PC-3 (cell line): ENCODE measurements at regions not wholly inside any gene's neighbourhood (a gene's known extent, or its start where the extent isn't known, plus 50 kb on each side); places are given as distances from the start of the nearest gene placed in this dataset.
"Not testable (repeated sequence)": the region's sequence is repeated elsewhere in the genome, so short reads cannot be mapped to it uniquely, and the experiment has no call there.

Source experiments
- ATAC-seq: fragments of 200-7000 bp; cut with Tn5 transposase; 2 replicates; pipeline ENCODE4 v1.9.1; 2020; ENCODE audit warnings: mild to moderate bottlenecking, moderate library complexity
- BruUV-seq: library from RNA; stranded (reverse); fragments of 400-500 nt; replicated peaks from 2 replicates; lab custom pipeline; 2021; lab: Mats Ljungman, UMichigan
- CTCF ChIA-PET: fragments of 300-600 bp; sonication (Branson Sonifier 250); formaldehyde crosslinking; loops from one replicate; lab custom pipeline; 2022; ENCODE audit warnings: antibody characterized with exemption; lab: Charles Lee
- POLR2A ChIA-PET: fragments of 300-600 bp; sonication (Branson Sonifier 250); formaldehyde crosslinking; loops from one replicate; lab custom pipeline; 2022; ENCODE audit warnings: antibody characterized with exemption; ENCODE audit not compliant: unreplicated experiment; lab: Charles Lee
- DNase-seq: peaks from one replicate; pipeline ENCODE4 v3.0.0-alpha.2; 2015
- H2AFZ ChIP-seq: fragments of 300-600 bp; sonication (generic); 2 replicates; pipeline ENCODE4 v1.6.0; 2016; ENCODE audit warnings: antibody characterized with exemption, low read length
- H3F3A ChIP-seq: fragments of 300-600 bp; sonication (generic); one replicate; pipeline ENCODE4 v1.6.0; 2017; ENCODE audit warnings: antibody characterized with exemption, low read length, control low read depth, mild to moderate bottlenecking; ENCODE audit not compliant: unreplicated experiment
- H3K27ac ChIP-seq: fragments of 300-600 bp; sonication (generic); 2 replicates; pipeline ENCODE4 v1.5.1; 2016; ENCODE audit warnings: mild to moderate bottlenecking, low read length
- H3K27me3 ChIP-seq: fragments of 300-600 bp; sonication (generic); 2 replicates; pipeline ENCODE4 v1.6.1; 2016; ENCODE audit warnings: low read length, mixed read lengths
- H3K36me3 ChIP-seq: fragments of 300-600 bp; sonication (generic); 2 replicates; pipeline ENCODE4 v1.6.1; 2016; ENCODE audit warnings: low read depth, mixed run types, low read length, mixed read lengths
- H3K4me1 ChIP-seq: fragments of 300-600 bp; sonication (generic); 2 replicates; pipeline ENCODE4 v1.5.1; 2016; ENCODE audit warnings: low read length; ENCODE audit not compliant: insufficient read depth
- H3K4me2 ChIP-seq: fragments of 300-600 bp; sonication (generic); 2 replicates; pipeline ENCODE4 v1.6.0; 2016; ENCODE audit warnings: low read length
- H3K4me3 ChIP-seq: fragments of 300-600 bp; sonication (generic); 2 replicates; pipeline ENCODE4 v1.5.1; 2016; ENCODE audit warnings: mild to moderate bottlenecking, low read length, mixed read lengths
- H3K79me2 ChIP-seq: fragments of 300-600 bp; sonication (generic); 2 replicates; pipeline ENCODE4 v1.6.1; 2017; ENCODE audit warnings: low read length, mixed read lengths
- H3K9ac ChIP-seq: fragments of 300-600 bp; sonication (generic); 2 replicates; pipeline ENCODE4 v1.6.0; 2016; ENCODE audit warnings: mild to moderate bottlenecking, low read length
- H3K9me2 ChIP-seq: fragments of 300-600 bp; sonication (generic); replicated peaks from 2 replicates; pipeline ENCODE4 v1.6.1; 2016; ENCODE audit warnings: mixed run types, low read length, mixed read lengths
- H3K9me3 ChIP-seq: fragments of 300-600 bp; sonication (generic); 2 replicates; pipeline ENCODE4 v1.6.1; 2016; ENCODE audit warnings: low read length, mixed read lengths
- H4K20me1 ChIP-seq: fragments of 300-600 bp; sonication (generic); 2 replicates; pipeline ENCODE4 v1.6.1; 2016; ENCODE audit warnings: low read length, mixed read lengths
- EZH2 ChIP-seq: fragments of 300-600 bp; sonication (generic); IDR thresholded peaks from one replicate; pipeline ENCODE4 v1.6.1; 2017; ENCODE audit warnings: antibody characterized with exemption, mild to moderate bottlenecking, low read length; ENCODE audit not compliant: unreplicated experiment
- EZH2phosphoT487 ChIP-seq: fragments of 300-600 bp; sonication (generic); IDR thresholded peaks from 2 replicates; pipeline ENCODE4 v1.6.1; 2018; ENCODE audit warnings: mild to moderate bottlenecking, antibody characterized with exemption, low read length, borderline replicate concordance
- intact Hi-C: fragments of 100-400 bp; cut with micrococcal nuclease; formaldehyde crosslinking; loops from 2 replicates; pipeline ENCODE4 v1.9.0; 2023
- TF ChIP-seq, protein P1 (sequence below): fragments of 300-600 bp; sonication (generic); conservative IDR thresholded peaks from 2 replicates; pipeline ENCODE4 v1.5.1; 2017; ENCODE audit warnings: antibody characterized with exemption, low read depth, mild to moderate bottlenecking, low read length

DNA sequence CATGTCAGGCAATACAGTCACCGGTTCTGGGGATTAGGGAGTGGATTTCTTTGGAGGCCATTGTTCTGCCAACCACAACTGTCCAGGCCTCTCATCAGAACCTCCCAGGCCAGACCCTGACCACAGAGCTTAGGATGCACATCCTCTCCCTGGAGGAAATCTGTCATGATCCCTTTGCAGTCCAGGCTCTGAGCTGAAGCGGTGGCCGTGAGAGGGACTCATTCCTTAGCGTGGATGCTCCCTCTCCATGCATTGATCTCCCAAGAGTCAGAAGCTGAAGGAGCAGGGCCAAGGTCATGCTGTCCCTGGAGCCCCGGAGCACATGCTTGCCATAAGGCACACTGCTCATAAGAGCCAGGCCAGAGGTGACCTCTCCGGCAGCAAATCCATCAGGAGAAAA, 181.4 kb downstream of the COPRS start:
- intact Hi-C loops = no loop called here
- Histone ChIP-seq H3K9me2 (no peaks in the 10 kb centered on the region), H3K4me3 (no peak overlapping the region), H3K4me1 (peaks cover 11% of the 10 kb centered on the region), H3K36me3 (no peaks in the 10 kb centered on the region), H3K9ac (no peak overlapping the region), H3K27me3 (no peaks in the 10 kb centered on the region), H2AFZ (no peak overlapping the region), H4K20me1 (no peaks in the 10 kb centered on the region), H3K27ac (no peak overlapping the region), H3K9me3 (no peaks in the 10 kb centered on the region), H3K79me2 (no peaks in the 10 kb centered on the region), H3K4me2 (no peak overlapping the region), H3F3A (no peaks in the 10 kb centered on the region)
- BruUV-seq = no TSS peak
- ATAC-seq (no peak), DNase-seq (no peak)
- TF ChIP-seq EZH2 = no peak
- TF ChIP-seq EZH2phosphoT487 = no peak
- TF ChIP-seq, protein P1, sequence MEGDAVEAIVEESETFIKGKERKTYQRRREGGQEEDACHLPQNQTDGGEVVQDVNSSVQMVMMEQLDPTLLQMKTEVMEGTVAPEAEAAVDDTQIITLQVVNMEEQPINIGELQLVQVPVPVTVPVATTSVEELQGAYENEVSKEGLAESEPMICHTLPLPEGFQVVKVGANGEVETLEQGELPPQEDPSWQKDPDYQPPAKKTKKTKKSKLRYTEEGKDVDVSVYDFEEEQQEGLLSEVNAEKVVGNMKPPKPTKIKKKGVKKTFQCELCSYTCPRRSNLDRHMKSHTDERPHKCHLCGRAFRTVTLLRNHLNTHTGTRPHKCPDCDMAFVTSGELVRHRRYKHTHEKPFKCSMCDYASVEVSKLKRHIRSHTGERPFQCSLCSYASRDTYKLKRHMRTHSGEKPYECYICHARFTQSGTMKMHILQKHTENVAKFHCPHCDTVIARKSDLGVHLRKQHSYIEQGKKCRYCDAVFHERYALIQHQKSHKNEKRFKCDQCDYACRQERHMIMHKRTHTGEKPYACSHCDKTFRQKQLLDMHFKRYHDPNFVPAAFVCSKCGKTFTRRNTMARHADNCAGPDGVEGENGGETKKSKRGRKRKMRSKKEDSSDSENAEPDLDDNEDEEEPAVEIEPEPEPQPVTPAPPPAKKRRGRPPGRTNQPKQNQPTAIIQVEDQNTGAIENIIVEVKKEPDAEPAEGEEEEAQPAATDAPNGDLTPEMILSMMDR = no peak
- ChIA-PET POLR2A (no interaction called here), CTCF (no interaction called here)

GRCh38 chr17:31677036-31677435, 182.0 kb downstream of the COPRS start:
- peaks cover 11% of the 10 kb centered on the region for H3K4me1 ChIP-seq
- no peaks in the 10 kb centered on the region for H3K27me3 ChIP-seq
- TF ChIP-seq, protein P1 = no peak
- no peak for TF ChIP-seq EZH2phosphoT487
- no peak for TF ChIP-seq EZH2
- no peaks in the 10 kb centered on the region for H3F3A ChIP-seq
- H3K9ac ChIP-seq = no peak overlapping the region
- no peak overlapping the region for H3K27ac ChIP-seq
- no peaks in the 10 kb centered on the region for H3K36me3 ChIP-seq
- H3K4me2 ChIP-seq = no peak overlapping the region
- no peak overlapping the region for H3K4me3 ChIP-seq
- H2AFZ ChIP-seq = no peak overlapping the region
- ATAC-seq (no peak), DNase-seq (no peak)
- no peaks in the 10 kb centered on the region for H3K9me2 ChIP-seq
- H4K20me1 ChIP-seq = no peaks in the 10 kb centered on the region
- no TSS peak for BruUV-seq
- CTCF ChIA-PET = no interaction called here
- intact Hi-C loops = no loop called here
- no peaks in the 10 kb centered on the region for H3K9me3 ChIP-seq
- POLR2A ChIA-PET = no interaction called here
- no peaks in the 10 kb centered on the region for H3K79me2 ChIP-seq

DNA sequence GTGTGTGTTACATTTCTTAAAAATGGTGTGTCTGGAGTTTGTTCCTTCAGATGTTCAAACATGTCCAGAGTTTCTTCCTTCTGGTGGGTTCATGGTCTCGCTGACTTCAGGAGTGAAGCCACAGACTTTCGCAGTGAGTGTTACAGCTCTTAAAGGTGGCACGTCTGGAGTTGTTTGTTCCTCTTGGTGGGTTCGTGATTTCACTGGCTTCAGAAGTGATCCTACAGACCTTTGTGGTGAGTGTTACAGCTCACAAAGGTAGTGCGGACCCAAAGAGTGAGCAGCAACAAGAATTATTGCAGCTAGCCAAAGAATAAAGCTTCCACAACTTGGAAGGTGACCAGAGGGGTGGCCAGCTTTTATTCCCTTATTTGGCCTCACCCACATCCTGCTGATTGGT, 183.7 kb downstream of the COPRS start:
- H3K4me2 ChIP-seq, H2AFZ ChIP-seq, H3K4me3 ChIP-seq, H3K27ac ChIP-seq, CTCF ChIA-PET, H4K20me1 ChIP-seq, H3K9me2 ChIP-seq, H3K79me2 ChIP-seq, intact Hi-C loops, H3K9me3 ChIP-seq, H3K27me3 ChIP-seq, H3F3A ChIP-seq, ATAC-seq, H3K36me3 ChIP-seq, H3K9ac ChIP-seq, POLR2A ChIA-PET, BruUV-seq, DNase-seq: not testable (repeated sequence)
- peaks cover 11% of the 10 kb centered on the region for H3K4me1 ChIP-seq
